Nephron progenitor cell (in vitro differentiated cells): ENCODE measurements at regions not wholly inside any gene's neighbourhood (a gene's known extent, or its start where the extent isn't known, plus 50 kb on each side); places are given as distances from the start of the nearest gene placed in this dataset.

ENCODE experiments used
- DNase-seq: peaks from one replicate; pipeline ENCODE4 v3.0.0; 2021
- H3K27ac Mint-ChIP-seq: 2 replicates; pipeline ENCODE4 v1.8.0; 2021; ENCODE audit warnings: mild to moderate bottlenecking, moderate library complexity, mixed read lengths
- H3K27me3 Mint-ChIP-seq: 2 replicates; pipeline ENCODE4 v1.8.0; 2021; ENCODE audit warnings: mild to moderate bottlenecking, low read depth, mixed read lengths; ENCODE audit not compliant: poor library complexity
- H3K36me3 Mint-ChIP-seq: 2 replicates; pipeline ENCODE4 v1.8.0; 2021; ENCODE audit warnings: low read depth, mixed read lengths
- H3K4me1 Mint-ChIP-seq: 2 replicates; pipeline ENCODE4 v1.8.0; 2021; ENCODE audit warnings: mixed read lengths
- H3K4me3 Mint-ChIP-seq: 2 replicates; pipeline ENCODE4 v1.8.0; 2021; ENCODE audit warnings: mild to moderate bottlenecking, moderate library complexity, mixed read lengths
- H3K9me3 Mint-ChIP-seq: 2 replicates; pipeline ENCODE4 v1.8.0; 2021; ENCODE audit warnings: mild to moderate bottlenecking, moderate library complexity, mixed read lengths
- TF ChIP-seq, protein P1 (sequence below): fragments of 200-600 bp; sonication (generic); IDR thresholded peaks from 2 replicates; pipeline ENCODE4 v1.5.0; 2021; ENCODE audit warnings: antibody characterized with exemption

DNA sequence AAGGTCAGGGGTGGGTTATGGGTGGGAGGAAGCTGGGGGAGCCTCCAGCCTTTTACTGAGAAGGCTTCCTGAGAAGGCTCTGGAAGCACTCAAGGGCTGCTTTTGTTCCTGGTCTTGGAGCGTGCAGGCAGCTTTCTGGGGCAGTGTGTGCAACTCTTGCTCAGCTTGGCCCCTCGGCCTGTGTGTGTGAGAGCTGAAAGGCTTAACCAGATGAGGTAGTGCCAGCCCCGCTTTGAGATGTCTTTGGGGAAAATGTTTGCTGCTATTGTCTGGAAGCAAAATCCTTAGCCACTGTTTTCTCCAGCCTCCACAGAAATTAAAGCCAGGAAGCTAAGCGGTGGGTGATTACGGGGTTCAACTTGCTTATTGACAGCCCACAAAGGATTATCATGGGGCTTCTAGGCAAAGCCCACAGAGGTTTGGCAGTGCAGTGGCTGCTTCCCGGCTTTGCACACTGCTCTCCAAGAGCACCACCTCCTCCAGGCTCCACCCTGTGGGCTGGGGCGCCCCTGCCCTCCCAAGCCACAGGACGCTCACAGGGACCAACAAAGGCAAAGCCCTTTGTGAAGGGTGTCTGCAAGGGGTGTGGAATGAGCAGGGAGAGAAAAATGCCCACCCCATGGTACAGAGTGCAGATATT, 121.7 kb upstream of the TLE3 start:
- H3K4me3 Mint-ChIP-seq, result no peak overlapping the region
- TF ChIP-seq, protein P1, sequence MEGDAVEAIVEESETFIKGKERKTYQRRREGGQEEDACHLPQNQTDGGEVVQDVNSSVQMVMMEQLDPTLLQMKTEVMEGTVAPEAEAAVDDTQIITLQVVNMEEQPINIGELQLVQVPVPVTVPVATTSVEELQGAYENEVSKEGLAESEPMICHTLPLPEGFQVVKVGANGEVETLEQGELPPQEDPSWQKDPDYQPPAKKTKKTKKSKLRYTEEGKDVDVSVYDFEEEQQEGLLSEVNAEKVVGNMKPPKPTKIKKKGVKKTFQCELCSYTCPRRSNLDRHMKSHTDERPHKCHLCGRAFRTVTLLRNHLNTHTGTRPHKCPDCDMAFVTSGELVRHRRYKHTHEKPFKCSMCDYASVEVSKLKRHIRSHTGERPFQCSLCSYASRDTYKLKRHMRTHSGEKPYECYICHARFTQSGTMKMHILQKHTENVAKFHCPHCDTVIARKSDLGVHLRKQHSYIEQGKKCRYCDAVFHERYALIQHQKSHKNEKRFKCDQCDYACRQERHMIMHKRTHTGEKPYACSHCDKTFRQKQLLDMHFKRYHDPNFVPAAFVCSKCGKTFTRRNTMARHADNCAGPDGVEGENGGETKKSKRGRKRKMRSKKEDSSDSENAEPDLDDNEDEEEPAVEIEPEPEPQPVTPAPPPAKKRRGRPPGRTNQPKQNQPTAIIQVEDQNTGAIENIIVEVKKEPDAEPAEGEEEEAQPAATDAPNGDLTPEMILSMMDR, result no peak
- no peaks in the 10 kb centered on the region for H3K9me3 Mint-ChIP-seq
- H3K27me3 Mint-ChIP-seq, result peaks cover 18% of the 10 kb centered on the region
- H3K36me3 Mint-ChIP-seq, result no peaks in the 10 kb centered on the region
- DNase-seq, result no peak
- peaks cover 59% of the 10 kb centered on the region for H3K4me1 Mint-ChIP-seq
- H3K27ac Mint-ChIP-seq, result no peak overlapping the region

DNA sequence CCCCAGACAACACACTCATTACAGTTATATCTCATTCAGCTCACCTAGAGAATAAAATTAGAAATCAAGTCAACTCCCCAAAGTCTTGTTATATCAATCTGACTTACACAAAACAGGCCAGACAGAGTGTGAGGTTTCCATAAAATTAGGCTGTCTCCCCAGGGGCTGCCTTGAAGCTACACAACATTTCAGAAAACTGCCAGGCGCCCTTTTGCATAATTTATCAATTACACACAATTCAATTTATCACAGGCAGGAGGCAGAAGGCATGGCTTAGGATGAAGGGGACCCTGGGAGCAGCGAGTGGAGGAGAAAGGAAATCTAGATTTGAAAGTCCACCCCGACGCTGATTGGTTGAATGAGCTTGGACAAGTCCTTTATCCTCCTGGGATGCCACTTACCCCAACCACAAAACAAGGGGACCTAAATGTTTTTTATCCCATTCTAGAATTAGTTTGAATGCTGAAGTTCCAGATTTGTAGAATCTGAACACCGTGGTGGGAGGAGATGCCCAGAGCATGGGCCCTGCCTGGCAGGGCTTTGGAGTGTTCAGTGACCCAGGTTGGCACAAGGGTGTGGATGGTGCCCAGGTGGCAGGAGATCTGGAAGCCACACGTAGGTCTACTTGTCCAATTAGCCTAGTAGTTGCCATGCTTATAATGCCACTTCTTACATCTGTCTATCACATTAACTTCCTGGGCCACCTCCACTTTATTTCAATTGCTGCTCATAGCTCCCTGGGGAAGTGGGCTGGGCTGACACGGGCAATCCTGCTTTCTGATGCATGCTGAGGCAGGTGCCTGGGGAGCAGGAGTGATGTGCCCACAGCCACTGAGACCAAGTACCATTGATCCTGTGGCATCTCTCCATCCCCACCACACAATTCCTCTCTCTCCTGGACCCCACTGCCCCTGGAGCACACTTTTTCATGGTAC, 119.8 kb upstream of the TLE3 start:
- no peaks in the 10 kb centered on the region for H3K36me3 Mint-ChIP-seq
- H3K9me3 Mint-ChIP-seq, result no peaks in the 10 kb centered on the region
- TF ChIP-seq, protein P1, result no peak
- peaks cover 26% of the 10 kb centered on the region for H3K27me3 Mint-ChIP-seq
- H3K4me1 Mint-ChIP-seq, result peaks cover 43% of the 10 kb centered on the region
- DNase-seq, result no peak
- no peak overlapping the region for H3K27ac Mint-ChIP-seq
- no peak overlapping the region for H3K4me3 Mint-ChIP-seq

DNA sequence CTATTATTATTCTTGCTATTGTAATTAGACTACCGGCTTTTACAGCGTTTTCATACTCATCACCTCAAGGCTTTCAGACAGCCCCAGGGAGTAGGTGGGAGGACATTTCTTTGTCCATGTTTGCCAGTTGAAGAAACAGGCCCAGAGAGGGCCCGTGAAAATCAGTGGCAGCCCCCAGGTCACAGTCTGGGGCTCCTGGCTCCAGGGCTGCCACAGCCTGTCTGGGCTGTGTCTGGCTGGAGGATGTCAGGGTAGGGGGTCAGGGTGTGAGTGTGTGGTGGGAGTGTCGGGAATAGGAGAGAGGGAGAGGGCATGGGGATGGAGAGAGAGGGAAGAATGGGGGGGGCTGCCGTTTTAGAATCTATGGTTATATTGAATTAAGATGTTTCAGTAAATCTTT, 118.2 kb upstream of the TLE3 start:
- peaks cover 36% of the 10 kb centered on the region for H3K27me3 Mint-ChIP-seq
- TF ChIP-seq, protein P1, result no peak
- peak overlapping the region; percentile 30 for H3K27ac Mint-ChIP-seq
- H3K9me3 Mint-ChIP-seq, result peaks cover 4% of the 10 kb centered on the region
- DNase-seq, result no peak
- peaks cover 43% of the 10 kb centered on the region for H3K4me1 Mint-ChIP-seq
- no peaks in the 10 kb centered on the region for H3K36me3 Mint-ChIP-seq
- no peak overlapping the region for H3K4me3 Mint-ChIP-seq

DNA sequence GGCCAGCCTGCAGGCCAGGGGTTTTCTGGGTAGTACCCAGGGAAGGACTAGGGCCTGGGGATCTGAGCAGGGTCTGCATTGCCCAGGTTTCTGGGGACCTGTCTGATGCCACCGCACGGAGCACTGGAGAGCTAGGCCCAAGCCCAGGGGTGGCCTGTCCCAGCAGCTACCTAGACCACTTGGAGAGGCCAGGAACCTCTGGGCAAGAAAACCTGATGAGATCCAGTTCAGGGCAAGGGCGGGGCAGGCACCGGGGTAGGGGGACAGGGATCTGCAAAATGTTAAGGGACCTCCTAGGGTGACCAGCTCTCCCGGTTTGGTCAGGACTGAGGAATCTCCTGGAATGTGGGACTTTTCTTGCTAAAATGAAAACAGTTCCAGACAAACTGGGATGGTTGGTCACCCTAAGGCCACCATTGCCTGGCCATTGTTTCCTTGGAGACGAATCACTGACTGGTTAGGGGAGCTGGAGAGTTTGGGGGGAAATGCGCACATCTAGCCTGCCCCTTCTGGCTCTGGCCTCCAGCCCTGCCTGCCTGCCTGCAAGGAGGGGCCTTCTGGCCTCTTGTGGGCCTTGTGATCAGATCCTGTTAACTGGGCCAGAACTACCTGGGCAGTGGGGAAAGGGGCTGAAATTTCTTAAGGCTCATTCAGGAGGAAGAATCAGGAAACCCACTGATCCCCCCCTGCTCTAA, 117.4 kb upstream of the TLE3 start:
- Mint-ChIP-seq H3K4me1 (peaks cover 38% of the 10 kb centered on the region), H3K27ac (no peak overlapping the region), H3K36me3 (no peaks in the 10 kb centered on the region), H3K9me3 (peaks cover 7% of the 10 kb centered on the region), H3K27me3 (peaks cover 40% of the 10 kb centered on the region), H3K4me3 (no peak overlapping the region)
- TF ChIP-seq, protein P1, result no peak
- no peak for DNase-seq

DNA sequence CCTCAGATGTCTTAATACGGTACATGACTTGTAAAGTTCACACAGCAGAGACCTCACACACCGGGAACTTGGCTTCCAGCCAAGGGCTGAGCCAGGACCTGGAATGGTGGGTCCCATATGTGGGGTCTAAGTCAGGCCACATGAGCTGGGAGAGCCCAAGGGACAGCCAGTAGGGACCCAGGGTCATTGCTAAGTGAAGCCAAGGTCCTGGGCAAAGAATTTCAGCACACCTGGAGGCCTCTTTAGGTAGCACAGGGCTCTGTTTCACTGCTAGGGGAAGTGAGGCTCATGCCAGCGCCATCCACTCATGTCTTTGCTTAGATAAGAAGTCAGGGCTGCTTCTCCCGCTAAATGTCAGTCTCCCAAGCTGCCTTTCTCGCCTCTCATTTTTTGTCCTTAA, 116.6 kb upstream of the TLE3 start:
- Mint-ChIP-seq H3K4me3 (no peak overlapping the region), H3K36me3 (no peaks in the 10 kb centered on the region), H3K27ac (no peak overlapping the region), H3K4me1 (peaks cover 37% of the 10 kb centered on the region), H3K27me3 (peaks cover 40% of the 10 kb centered on the region), H3K9me3 (peaks cover 7% of the 10 kb centered on the region)
- TF ChIP-seq, protein P1, result no peak
- DNase-seq, result no peak
